ENCODE measurements at regions not wholly inside any gene's neighbourhood (a gene's known extent, or its start where the extent isn't known, plus 50 kb on each side); places are given as distances from the start of the nearest gene placed in this dataset.

DNA sequence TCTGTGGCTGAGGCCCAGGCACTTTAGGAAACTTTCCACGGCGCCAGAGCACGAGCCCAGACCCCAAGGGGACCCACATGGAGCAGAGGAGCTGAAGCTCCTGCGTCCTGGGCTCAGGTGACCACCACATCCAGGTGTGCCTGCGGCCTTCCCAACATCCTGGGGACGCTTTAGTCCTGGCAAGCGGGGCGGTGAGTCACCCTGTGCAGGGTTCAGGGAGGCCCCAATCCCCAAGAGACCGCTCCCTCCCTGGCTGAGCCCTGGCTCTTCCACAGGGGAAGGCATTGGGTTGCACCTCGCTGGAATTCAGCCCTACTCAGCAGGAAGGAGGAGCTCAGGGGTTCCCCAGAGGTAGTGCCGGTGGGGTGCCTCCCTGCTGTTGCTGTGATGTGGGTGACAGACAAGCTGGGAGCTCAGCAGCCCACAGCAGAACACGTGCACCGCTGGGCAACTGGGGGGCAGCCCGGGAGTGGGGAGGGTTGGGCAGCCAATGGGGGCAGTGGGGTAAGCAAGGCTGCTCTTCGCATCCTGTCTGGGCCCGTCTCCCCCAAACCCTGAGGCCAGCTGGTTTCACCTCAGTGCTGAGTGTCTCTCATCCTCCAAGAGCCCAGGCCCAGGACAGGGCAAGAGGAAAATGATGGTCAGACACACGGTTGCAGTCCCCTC lies 802.8 kb downstream of the BRD1 start:
- ATAC-seq (ENCODE audit: poor library complexity) = no peak
- intact Hi-C loops (cut with DNase I) = no loop called here
- no peak for DNase-seq

DNA sequence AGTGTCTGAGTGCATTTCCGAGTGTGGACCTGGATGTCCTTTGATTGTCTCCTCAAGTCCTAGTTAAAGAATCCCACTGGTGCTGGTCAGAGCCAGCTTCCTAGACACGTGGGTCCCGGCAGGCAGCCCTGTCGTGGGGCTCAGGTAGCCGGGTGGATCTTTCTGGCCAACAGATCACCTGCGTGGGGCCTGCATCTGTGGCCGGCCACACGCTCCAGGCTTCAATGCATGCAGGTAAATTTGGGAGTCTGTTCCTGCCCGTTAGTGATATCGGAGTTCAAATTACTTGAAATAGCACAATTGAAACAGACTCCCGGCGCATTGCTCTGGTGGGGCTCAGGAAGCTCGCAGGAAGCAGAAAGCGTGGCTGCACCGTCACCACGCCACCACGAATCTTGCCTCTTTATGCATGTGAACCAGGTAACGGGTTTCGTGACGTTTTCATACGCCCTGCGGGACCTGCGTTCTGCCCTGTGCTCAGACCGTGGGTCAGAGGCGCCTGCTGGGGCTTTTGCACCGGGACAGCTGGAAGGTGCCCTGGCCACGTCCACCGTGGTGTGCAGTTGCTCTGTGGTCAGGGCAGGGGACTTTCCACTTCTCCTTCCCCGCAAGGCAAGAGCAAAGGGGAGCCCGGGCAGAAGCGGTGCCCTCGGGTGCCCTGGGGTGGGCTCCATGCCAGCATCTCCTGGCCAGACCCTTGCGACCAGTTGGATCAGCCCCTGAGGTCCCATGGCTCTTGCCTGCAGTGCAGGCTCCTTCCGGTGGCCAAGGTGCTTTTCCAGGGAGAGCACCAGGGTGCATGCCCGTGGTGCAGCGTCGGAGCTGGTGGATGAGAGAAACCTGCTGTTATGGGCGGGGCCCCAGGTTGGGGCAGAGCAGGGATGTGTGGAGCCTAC lies 803.5 kb downstream of the BRD1 start:
- DNase-seq (no peak), ATAC-seq (ENCODE audit: poor library complexity) (no peak)
- intact Hi-C loops (cut with DNase I) = no loop called here

DNA sequence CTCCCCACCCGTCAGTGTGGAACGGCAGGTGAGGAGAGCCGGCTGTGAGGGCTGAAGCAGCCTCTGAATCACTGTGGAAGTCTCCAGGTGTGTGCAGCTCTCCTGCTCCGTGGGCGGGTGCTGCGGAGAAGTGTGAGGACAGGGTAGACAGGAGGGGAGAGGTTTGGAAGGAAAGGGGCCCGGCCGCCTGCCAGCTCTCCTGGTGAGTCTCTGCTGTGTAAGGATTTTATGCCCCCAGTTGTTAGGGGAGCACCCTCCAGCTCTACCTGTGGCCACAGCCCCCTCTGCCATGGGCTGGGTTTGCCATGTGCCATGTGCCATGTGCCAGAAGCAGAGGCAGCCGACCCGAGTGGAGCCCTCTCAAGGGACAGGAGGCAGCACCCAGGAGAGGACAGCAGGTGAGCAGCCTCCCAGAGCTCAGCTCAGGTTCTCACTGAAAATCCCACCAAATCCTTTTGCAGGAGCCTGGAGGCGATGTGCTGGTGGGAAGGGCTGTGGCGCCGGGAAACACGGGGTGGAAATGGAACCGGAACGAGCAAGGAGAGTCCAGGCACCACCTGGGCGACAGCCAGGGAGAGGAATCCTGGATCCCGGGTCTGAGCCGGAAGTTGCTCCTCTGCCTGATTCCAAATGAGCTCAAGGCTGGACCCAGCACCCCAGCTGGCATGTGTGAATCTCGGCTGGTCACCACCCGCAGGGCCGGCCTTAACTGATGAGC lies 804.4 kb downstream of the BRD1 start:
- intact Hi-C loops (cut with DNase I) = no loop called here
- ATAC-seq (ENCODE audit: poor library complexity) (no peak), DNase-seq (no peak)

DNA sequence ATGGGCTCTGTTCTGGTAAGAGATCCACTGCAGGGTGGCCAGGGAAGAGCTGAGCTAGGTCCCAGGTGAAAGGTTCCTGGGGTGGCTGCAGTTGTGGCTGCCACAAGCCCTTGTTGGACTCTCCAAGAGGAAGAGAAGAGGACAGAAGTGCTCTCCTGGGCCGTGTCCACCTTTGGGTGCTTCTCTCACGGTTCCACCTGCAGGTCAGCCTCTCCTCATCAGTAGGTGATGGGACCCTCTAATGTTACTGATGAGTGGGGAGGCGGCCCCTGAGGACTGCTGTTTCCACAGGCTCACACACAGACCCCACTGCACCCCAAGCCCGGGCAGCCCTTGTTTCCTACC lies 804.9 kb downstream of the BRD1 start:
- intact Hi-C loops (cut with DNase I) = no loop called here
- no peak for ATAC-seq (ENCODE audit: poor library complexity)
- no peak for DNase-seq

DNA sequence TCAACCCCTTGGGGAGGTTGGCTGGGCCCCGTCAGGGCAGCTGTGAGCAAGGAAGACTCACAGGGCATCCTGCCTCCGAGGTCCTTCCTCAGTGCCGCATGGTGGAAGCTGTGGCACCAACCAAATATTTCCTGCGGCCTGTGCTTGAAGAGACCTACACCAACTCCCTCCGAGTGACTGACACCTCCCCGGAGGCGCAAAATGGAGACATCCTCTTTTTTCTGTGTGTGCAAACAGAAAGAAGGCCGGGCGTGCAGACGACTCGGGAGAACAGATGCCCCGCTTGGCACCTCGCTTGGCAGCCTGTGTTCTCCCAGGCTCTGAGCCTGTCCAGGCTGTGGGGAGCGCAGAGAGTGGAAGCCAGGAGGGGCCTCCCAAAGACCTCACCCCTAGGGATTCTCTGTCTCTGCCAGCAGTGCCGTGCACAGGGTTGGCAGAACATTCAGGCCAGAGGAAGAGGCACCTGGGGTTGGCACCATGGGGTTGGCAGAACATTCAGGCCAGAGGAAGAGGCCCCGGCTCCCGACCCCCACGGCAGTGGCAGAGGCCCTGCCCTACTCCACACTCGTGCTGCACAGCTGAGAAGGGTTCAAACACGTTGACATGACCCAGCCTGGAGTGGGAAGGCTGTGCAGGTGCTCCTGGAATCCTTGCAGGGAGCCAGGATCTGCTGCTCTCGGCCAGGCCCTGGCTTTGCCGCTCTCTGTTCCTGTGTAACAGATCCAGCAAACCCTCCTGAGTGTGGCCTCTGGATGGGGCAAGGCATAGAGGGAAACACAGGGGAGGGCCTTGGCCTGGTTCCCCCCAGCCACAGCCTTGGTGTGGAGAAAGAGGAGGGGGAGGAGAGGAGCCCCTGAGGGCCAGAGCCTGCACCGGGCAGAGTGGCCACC lies 805.5 kb downstream of the BRD1 start:
- no peak for DNase-seq
- intact Hi-C loops (cut with DNase I) = no loop called here
- ATAC-seq (ENCODE audit: poor library complexity) = no peak

DNA sequence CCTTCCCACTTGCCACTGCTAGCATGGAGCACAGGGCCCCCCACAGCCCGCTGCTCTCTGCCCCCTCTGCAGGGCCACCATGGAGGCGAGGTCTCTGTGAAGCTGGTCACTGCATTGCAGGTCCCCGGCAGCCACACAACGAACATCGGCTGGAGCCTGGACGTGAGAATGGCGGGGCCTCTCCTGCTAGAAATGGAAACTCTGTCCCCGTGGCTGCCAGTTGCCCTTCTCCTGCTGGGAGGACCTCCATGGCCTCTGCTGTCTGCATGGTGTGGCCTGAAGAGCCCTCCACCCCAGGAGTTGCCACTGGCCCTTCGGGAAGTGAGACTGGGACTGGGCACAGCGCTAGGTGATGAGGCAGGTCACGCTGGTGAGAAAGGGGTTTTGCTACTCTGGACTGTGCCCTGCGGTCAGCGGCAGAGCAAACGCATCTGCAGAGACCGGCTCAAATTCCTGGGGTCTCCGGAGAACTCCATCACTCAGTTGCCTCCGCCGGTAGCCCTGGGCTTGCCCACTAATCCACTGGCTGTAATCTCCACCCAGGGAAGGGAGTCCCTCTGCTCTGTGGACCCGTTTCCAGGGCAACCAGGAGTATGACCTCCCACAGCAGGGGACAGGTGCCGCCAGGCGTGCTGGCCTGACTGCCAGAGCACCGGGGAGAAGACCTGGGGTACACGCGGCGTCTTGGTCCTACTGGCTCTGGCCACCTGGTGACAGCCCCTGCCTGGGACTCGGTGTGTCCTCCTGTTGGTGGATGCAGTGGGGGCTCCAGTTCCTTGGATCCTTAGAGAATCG lies 806.3 kb downstream of the BRD1 start:
- intact Hi-C loops (cut with DNase I) = no loop called here

DNA sequence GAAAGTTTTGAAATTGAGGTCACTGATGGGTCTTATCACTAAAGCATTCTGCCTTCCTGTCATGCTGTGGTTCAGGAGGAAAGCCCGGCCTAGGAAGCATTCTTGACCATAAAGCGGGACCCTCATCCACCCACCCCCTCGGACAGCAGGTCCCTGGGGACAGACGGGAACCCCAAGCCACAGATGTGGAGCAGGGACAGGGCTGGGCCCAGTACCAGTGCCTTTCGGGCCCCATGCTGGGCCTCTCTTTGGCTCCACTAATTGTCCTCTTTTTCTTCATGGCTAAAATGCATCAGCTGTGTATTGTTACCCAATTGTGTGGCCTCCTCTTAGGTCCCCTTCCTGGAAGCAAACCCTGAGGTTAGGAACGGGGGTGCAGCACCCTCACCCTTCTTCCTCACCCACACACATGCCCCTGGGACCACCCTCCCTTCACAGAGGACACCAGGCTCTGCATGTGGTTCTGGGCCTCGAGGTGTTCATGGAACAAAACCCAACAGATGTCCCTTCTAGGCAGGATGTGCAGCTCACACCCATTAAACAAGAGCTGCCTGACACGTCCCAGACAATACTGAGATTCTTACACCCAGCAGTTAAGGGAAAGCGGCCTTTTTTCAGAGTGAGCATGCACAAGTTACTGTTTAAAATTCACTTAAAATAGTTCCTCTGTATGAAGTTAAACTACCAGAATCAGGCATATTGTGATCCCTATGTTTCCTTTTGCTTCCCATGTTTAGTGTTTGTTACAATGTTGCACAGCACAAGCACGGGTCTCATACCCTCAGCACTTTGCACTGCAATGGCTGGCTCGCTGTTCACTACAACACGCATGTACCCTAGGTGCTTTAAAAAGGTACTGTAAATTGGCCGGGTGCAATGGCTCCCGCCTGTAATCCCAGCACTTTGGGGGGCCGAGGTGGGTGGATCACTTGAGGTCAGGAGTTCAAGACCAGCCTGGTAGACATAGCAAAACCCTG lies 807.6 kb downstream of the BRD1 start:
- ATAC-seq (ENCODE audit: poor library complexity) (no peak), DNase-seq (no peak)
- intact Hi-C loops (cut with DNase I) = no loop called here

More for the DNA sequence above, 806.3 kb downstream of the BRD1 start:
- ATAC-seq (ENCODE audit: poor library complexity) (no peak), DNase-seq (no peak)

DNA sequence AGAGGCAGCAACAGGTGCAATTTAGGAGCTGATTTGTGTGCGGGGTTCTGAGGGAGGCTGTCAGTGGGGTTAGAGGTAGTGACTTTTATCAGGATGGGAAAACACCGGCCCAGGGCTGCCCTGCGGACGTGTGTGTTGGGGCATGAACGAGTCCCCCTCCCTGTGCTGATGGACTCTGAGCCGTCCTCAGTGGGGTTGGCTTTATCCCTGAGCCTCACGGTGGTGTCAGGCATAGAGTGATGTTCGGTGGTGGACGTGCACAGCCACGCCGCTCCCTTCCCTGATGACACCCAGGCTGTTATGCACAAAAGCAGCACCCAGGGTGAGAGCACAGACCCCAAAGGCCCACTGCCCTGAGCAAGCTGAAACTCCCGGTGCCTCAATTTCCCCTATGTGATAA lies 809.1 kb downstream of the BRD1 start:
- no peak for ATAC-seq (ENCODE audit: poor library complexity)
- no peak for DNase-seq
- intact Hi-C loops (cut with DNase I) = no loop called here

DNA sequence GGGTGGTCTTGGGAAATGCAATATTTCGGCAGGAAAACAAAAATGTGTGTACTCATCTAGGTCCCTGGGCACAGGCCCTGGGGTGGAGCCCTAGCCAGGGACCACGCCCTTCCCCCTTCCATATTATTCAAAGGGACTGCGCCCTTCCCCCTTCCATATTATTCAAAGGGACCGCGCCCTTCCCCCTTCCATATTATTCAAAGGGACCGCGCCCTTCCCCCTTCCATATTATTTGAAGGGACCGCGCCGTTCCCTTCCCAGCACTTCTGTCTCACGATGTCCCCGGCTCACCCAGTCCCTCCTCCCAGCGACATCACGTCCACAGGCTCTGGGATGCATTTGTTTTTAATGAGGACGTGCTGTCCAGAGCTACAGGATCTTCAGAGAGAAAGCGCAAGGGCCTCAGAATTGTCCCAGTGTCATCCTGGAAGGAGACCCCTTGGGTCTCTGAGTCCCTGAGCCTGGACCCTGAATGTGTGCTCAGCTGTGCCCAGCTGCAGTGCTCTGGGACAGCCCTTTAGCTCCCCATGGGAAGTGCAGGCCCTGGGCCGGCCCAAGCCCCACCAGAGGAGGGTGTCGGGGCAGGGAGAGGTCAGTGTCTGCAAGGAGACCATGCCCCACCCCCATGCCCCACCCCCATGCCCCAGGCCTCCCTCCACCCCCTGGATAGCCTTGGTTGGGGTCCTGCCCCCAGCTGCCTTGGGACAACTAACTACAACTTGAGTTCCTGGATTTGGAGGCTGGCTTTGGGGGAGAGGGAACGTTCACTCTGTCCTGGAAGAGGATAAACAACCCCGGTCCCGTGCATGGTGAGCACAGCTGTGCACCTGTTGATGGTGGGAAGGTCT lies 810.0 kb downstream of the BRD1 start:
- DNase-seq (no peak), ATAC-seq (ENCODE audit: poor library complexity) (no peak)
- intact Hi-C loops (cut with DNase I) = no loop called here

DNA sequence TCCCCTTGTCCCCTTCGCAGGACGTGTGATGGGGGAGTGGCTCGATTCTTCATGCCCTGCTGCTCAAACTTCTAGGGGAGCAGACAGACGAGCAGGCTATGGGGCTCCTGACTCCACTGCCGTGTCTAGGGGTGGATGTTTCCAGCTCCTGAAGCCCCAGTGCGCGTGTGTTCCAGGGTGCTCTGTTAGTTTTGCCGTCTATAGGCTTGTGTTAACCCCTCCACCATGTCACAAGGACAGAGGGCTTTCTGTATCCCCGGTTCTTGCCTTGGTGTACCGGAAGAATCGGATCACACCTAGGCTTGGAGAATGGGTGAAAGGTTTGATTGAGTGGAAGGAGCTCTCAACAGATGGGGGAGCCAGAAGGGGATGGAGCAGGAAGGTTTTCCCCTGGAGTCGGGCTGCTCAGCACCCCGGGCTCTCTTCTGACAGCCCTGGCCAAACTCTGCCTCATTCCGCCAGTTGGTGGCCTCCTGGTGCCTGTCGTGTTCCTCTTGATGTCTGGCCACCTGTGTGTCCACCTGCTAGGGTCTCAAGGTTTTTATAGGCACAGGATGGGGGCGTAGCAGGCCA lies 810.7 kb downstream of the BRD1 start:
- intact Hi-C loops (cut with DNase I) = no loop called here
- no peak for DNase-seq

DNA sequence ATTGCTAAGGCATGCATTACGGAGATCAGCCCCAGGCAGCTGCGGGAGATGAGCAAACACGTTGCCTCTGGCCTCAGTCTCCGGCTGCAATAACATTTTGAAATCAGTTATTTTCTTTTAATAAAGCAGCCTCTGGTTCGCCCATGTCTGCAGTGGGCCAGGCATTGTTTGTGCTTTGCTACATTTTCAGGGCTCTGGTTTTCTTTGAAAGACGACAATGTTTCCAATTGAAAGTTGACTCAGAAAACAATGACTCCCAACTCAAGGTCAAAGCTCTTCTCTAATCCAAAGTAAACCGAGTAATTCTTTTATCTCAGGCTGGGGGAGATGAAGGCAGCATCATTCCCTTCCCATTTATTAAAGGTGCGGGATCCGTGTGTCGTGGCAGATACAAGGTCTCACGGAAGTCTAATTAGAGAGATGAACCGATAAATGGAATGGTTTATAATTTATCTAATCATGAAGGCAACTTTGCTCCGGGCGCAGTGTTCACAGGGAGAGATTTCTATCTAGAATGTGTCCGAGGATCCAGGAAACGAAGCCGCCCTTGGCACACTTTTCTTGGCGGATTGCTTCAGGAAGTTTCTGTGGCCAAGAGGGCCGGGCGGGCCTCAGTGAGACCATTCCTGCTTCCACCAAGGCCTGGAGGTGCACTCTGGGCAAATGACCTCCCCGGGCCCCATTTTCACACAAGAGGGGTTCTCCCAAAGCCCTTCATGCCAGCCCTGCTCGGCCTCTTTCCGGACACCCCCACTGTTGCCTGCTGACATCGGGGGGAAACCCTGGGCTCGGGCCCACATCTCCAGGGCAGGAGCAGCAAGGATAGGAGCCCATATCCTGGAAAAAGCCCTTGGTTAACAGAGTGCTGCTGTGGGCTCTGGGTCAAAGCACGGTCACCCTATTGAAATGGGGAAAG lies 811.4 kb downstream of the BRD1 start:
- ATAC-seq (ENCODE audit: poor library complexity) (no peak), DNase-seq (no peak)
- intact Hi-C loops (cut with DNase I) = no loop called here

More for the DNA sequence above, 810.7 kb downstream of the BRD1 start:
- no peak for ATAC-seq (ENCODE audit: poor library complexity)

DNA sequence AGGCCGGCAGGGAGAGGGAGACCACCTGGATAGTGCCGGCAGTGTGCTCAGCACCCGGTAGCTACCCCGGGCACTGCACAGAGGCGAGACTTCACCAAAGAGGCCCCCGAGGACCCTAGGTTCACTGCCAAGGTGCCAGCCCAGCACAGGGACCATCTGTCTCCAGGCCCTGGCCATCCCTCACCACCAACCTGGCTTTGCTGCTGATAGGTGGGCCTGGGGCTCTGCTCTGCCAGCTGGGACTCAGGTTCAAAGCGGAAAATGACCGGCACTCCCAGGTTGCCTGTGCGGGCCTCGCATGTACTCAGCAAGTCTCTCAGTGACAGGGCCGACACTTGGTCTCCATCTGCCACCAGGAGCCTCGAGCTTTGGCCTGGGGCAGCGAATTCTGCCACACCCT lies 812.2 kb downstream of the BRD1 start:
- no peak for ATAC-seq (ENCODE audit: poor library complexity)

DNA sequence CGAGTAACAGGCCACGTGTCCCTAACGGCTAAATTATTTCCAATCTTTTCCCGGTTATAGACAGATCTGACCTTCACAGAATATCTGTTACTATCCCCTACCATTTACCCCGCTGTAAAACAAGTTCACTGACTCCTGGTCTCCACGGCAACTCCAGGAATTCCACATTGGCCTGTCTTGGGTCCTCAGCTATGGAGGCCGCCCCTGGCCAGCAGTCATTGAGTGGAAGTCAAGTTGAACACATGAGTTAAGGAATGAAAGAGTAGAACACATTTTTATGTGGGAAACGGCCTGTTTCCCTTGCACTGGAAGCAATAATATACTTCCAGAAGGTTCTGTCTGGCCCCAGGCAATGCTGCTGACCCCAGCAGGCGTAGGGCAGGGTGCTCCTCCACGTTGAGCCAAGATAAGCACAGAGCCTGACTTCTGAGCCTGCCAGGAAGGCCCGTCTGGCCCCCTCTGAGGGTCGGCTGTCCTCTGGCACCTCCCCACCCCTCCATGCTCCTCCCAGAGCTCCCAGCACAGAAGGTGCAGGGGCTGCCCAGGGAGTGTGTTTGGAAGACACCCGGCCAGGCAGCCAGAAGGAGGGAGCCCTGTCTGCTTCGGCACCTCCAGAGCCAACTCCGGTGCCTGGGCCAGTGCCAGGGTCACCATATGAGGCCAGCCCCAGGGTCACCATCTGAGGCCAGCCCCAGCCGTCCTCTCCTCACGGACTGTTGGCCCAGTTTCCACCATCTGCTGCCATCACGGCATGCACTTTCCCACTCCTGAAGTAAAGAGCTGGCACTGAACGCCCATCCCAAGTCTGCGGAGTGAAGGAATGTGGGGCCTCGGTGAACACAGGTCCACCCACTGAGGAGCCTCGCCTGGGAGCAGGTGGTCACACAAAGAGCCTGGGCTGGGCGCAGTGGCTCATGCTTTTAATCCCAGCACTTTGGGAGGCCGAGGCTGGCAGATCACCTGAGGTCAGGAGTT lies 813.2 kb downstream of the BRD1 start:
- intact Hi-C loops (cut with DNase I) = no loop called here
- no peak for DNase-seq
- ATAC-seq (ENCODE audit: poor library complexity) = no peak

More for the DNA sequence above, 812.2 kb downstream of the BRD1 start:
- intact Hi-C loops (cut with DNase I) = no loop called here
- DNase-seq = no peak

DNA sequence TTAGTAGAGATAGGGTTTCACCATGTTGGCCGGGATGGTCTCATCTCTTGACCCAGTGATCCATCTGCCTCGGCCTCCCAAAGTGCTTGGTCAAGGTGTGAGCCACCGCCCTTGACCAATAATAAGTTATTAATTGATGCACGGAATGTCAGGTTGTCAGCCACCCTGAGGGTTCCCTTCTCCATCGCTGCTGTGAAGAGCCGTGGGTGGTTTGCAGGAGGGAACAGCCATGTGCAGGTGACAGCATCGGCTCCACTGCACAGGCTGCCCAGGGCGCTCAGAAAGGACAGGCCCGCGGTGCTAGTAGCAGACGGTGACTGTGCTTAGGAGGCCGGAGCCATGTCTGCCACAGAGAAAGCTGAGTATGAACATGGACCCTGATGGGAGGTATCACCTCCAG lies 814.0 kb downstream of the BRD1 start:
- DNase-seq = no peak
- intact Hi-C loops (cut with DNase I) = no loop called here
- no peak for ATAC-seq (ENCODE audit: poor library complexity)
